Transverse colon (tissue), 4 donors: ENCODE measurements at regions not wholly inside any gene's neighbourhood (a gene's known extent, or its start where the extent isn't known, plus 50 kb on each side); places are given as distances from the start of the nearest gene placed in this dataset.

Source experiments
- EP300 ChIP-seq: sonication (generic); formaldehyde crosslinking; IDR thresholded peaks from one replicate; pipeline ENCODE4 v1.6.1; 2017; ENCODE audit warnings: antibody characterized with exemption, low read depth
- POLR2A ChIP-seq: fragments of 450-650 bp; IDR thresholded peaks from one replicate; pipeline ENCODE4 v1.6.1; 2016; ENCODE audit warnings: antibody characterized with exemption, mild to moderate bottlenecking, moderate library complexity
- POLR2AphosphoS5 ChIP-seq, 3 donors: sonication (generic); formaldehyde crosslinking; IDR thresholded peaks; one replicate each; pipeline ENCODE4 v1.6.1; 2016; ENCODE audit warnings: antibody characterized with exemption in 3 of 3
- TF ChIP-seq, protein P1 (sequence below), 5 experiments: fragments of 200-600 bp in 3 of 5; fragments of 450-650 bp in 2 of 5; sonication (generic) in 3 of 5; IDR thresholded peaks; 1 replicate in 2 of 5; 2 replicates in 3 of 5; pipeline ENCODE4 v1.5.1; 2016 to 2017; ENCODE audit warnings: antibody characterized with exemption in 5 of 5, inconsistent platforms in 3 of 5, mild to moderate bottlenecking in 2 of 5, moderate library complexity in 1 of 5

GRCh38 chr6:11337306-11337705 lies 104.8 kb upstream of the NEDD9 start:
- TF ChIP-seq POLR2A (no peak), POLR2AphosphoS5 (IDR thresholded peaks at IDR 0.05) (no peak), EP300 (no peak)
- TF ChIP-seq, protein P1, sequence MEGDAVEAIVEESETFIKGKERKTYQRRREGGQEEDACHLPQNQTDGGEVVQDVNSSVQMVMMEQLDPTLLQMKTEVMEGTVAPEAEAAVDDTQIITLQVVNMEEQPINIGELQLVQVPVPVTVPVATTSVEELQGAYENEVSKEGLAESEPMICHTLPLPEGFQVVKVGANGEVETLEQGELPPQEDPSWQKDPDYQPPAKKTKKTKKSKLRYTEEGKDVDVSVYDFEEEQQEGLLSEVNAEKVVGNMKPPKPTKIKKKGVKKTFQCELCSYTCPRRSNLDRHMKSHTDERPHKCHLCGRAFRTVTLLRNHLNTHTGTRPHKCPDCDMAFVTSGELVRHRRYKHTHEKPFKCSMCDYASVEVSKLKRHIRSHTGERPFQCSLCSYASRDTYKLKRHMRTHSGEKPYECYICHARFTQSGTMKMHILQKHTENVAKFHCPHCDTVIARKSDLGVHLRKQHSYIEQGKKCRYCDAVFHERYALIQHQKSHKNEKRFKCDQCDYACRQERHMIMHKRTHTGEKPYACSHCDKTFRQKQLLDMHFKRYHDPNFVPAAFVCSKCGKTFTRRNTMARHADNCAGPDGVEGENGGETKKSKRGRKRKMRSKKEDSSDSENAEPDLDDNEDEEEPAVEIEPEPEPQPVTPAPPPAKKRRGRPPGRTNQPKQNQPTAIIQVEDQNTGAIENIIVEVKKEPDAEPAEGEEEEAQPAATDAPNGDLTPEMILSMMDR (IDR thresholded peaks at IDR 0.05) = no peak
